HG03520 (cell line): ENCODE measurements at regions not wholly inside any gene's neighbourhood (a gene's known extent, or its start where the extent isn't known, plus 50 kb on each side); places are given as distances from the start of the nearest gene placed in this dataset.
"Not testable (repeated sequence)": the region's sequence is repeated elsewhere in the genome, so short reads cannot be mapped to it uniquely, and the experiment has no call there.

ENCODE experiments used
- ATAC-seq: cut with Tn5 transposase; IDR thresholded peaks from one replicate; pipeline ENCODE4 v1.9.1; 2021; ENCODE audit warnings: mild to moderate bottlenecking, moderate library complexity; ENCODE audit not compliant: unreplicated experiment

- ATAC-seq = no peak
Measured at GRCh38 chr11:91528965-91529364, 695.7 kb upstream of the FAT3 start.

- ATAC-seq = no peak
Measured at GRCh38 chr11:91527380-91528030, 697.1 kb upstream of the FAT3 start.

- no peak for ATAC-seq
Measured at GRCh38 chr11:91513734-91514133, 710.9 kb upstream of the FAT3 start.

- ATAC-seq = no peak
Measured at GRCh38 chr11:91497847-91498246, 726.8 kb upstream of the FAT3 start.

GRCh38 chr11:91495837-91496236 lies 728.8 kb upstream of the FAT3 start:
- no peak for ATAC-seq

DNA sequence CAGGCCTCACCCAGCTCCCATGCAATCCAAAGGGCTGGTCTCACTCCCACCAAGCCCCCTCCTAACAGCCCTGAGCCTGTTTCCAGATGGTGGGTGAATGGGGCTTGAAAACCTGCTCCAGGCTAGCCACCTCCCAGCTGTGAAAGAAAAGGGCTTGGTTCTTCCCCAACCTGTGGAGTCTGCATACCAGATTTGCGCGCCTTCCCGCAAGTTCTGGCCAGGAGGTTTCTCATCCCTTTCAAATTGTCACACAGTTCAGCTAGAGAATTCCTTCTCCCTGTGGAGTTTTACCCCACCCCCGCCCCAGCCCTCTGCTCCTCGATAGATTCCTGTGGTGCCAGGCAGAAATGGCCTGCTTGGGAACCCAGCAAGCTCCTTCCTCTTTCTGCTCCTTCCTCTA lies 734.6 kb upstream of the FAT3 start:
- no peak for ATAC-seq

DNA sequence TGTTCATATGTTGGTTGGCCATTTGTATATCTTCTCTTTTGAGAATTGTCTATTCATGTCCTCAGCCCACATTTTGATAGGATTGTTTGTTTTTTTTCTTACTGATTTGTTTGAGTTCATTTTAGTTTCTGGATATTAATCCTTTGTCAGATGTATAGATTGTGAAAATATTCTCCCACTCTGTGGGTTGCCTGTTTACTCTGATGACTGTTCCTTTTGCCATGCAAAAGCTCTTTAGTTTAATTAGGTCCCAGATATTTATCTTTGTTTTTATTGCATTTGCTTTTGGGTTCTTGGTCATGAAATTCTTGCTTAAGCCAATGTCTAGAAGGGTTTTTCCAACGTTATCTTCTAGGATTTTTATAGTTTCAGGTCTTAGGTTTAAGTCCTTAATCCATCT lies 740.7 kb upstream of the FAT3 start:
- not testable (repeated sequence) for ATAC-seq

GRCh38 chr11:91481875-91482274 lies 742.7 kb upstream of the FAT3 start:
- not testable (repeated sequence) for ATAC-seq

GRCh38 chr11:91470656-91471055 lies 754.0 kb upstream of the FAT3 start:
- ATAC-seq = no peak

GRCh38 chr11:91459840-91460239 lies 764.8 kb upstream of the FAT3 start:
- no peak for ATAC-seq

DNA sequence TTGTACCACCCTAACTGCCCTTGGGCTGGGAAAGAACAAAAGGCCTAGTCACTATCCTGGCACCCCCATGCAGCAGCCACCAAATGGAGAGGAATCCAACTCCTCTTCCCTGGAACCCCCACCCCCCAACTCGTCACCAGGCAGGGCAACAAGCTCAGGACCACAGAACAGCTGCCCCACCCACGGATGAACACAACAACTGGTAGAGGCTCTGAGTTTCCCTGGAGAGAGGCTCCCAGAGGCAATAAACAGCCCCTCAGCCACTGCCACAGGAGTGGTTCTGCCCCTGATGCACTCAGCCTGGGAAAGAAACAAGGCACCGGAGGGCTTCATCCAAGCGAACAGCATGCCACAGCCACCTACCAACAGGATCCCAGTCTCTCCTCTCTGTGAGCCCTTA lies 778.4 kb upstream of the FAT3 start:
- no peak for ATAC-seq

DNA sequence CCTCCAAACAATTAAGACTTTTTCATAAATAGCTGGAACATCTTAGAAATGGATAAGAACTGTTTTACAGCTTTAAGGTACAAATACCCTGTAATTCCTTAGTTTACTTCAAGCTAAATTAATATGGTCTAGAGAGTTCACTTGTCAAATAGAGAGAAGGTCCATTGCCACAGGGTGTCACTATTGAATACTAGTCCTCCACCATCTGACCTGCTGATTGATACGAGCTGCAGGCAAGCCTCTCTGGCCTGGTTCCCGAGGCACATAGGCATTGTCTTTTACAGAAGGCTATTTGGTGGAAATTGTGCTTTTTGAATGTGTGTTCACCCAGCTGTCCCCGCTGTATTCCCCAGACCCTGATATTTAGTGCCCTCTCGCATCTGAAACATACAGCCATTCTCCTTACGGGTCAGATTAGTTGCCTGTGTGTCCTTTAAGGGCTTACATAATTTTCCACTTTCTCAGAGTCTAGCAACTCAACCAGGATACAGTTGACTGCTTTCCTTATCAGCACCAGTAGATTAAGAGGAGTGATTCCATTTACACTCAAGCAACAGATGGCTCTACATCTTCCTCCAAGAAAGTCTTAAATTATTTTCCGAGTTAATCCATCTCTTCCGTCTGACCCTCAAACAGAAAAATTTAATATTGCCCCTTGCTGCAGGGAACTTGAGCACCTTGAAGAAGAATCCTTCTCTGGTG lies 788.8 kb upstream of the FAT3 start:
- ATAC-seq = no peak

DNA sequence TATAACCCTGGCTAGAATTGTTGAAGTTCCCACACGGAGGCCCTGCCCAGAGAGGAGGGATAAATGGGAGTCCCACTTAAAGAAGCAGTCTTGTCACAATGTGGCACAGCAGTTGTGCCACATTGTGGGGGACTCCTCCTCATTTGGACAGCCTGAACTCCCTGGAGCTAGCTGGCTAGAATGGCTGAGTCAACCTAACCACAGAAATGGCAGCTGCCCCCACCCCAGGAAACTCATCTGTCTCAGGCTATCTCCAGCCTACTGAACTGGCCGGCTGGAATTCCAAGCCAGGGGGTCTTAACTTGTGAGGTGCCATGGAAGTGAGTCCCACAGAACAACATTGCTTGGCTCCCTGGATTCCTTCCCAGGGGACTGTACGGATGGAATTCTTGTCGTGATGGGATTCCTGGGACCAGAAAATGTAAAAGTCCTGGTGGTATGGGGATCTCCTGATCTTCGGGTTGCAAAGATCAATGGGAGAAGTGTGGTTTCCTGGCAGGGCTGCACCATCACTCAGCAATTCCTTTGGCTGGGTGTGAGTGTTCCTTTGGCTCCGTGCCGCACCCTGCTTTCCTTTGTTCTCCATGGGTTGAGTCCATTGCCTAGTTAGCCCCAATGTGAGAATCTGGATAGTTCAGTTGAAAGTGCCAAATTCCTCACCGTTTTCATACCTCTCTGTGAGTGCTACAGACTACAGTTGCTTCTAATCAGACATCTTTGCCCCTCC lies 791.2 kb upstream of the FAT3 start:
- ATAC-seq = no peak

- no peak for ATAC-seq
Measured at GRCh38 chr11:91421641-91422040, 803.0 kb upstream of the FAT3 start.

DNA sequence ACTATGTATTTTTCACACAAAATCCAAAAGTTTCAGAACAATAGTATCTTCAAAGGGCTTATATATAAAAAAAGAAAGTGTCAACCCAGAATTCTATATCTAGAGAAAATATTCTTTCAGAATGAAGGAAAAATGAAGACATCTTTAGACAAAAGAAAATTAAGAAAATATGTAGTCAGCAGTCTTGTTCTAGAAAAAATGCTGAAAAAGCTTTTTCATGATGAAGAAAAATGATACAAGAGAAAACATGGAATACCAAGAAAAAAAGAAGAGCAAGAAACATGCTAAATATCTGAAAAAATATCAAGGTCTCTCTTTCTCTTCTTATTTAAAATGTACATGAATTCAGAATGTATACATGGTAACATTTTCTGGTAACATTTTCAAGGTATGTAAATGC lies 816.8 kb upstream of the FAT3 start:
- ATAC-seq = no peak

DNA sequence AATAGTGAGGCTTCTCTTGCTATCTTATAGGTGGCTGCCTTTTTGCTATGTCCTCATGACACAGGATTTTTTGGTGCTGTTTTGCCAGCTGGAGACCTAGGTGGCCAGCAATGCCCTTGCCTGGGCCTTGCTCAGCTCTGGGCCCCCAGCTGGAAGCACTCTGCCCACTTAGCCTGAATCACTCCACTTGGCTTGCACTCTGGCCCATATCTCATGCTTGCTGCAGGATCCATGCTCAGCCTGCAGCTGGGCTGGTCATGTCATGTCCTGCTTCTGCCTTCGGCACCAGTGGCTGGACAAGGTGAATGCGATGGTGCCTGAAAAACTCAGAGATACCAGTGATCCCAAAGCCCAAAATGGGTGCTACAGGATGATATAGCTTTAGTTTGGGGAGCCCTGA lies 818.6 kb upstream of the FAT3 start:
- no peak for ATAC-seq

GRCh38 chr11:91404344-91404743 lies 820.3 kb upstream of the FAT3 start:
- ATAC-seq = no peak

DNA sequence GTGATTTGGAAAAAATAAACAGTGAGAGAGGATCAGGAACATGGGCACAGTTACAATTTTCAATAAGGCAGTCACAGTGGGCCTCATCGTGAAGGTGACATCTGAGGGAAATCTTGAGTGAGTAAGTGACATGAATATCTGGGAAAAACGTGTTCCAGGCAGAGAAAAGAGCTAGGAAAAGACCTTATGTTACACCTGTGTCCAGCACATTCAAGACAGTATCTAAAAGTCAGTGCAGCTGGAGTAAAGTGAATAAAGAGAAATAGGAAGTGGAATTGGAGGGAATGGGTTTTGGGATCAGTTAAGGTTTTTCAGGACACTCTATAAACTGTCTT lies 827.5 kb upstream of the FAT3 start:
- no peak for ATAC-seq

GRCh38 chr11:91396236-91397133 lies 828.1 kb upstream of the FAT3 start:
- no peak for ATAC-seq

- no peak for ATAC-seq
Measured at GRCh38 chr11:91394727-91395414, 829.7 kb upstream of the FAT3 start.
